ENCODE measurements at regions not wholly inside any gene's neighbourhood (a gene's known extent, or its start where the extent isn't known, plus 50 kb on each side); places are given as distances from the start of the nearest gene placed in this dataset.

DNA sequence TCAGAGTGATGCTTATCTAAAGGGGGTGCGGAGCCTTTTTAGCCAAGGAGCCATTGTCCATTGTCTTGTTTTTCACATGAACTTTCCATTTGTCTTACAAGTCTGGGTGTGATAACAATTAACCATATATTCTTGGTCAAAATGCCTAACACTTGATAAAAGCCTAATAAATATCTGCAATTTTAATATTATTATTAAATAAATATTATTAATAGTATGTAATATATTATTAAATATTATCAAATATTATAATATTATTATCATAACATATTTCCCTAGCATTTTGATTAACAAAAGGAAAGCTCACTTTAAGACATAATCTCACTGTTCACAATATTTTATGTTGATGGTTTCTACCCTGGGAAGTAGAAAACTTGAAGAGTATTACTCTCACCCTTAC, 1143.6 kb upstream of the GYPC start:
- CTCF ChIA-PET, result no interaction called here
- no peaks in the 10 kb centered on the region for H3K27me3 ChIP-seq (ENCODE audit: control insufficient read depth, insufficient read depth, low read length)
- no peak for DNase-seq (ENCODE audit: low read depth, low spot score)
- H3K9me3 ChIP-seq (ENCODE audit: control insufficient read depth, insufficient read depth, low read length), result peaks cover 6% of the 10 kb centered on the region; the same call in 1 of the 2 replicates
- TF ChIP-seq CTCF (IDR thresholded peaks at IDR 0.05; ENCODE audit: low read depth, low read length), result no peak
- no peak overlapping the region for H3K27ac ChIP-seq (ENCODE audit: low read depth, low read length)
- POLR2A ChIA-PET, result no interaction called here
- H3K4me3 ChIP-seq (ENCODE audit: low read depth, low read length), result no peak overlapping the region

DNA sequence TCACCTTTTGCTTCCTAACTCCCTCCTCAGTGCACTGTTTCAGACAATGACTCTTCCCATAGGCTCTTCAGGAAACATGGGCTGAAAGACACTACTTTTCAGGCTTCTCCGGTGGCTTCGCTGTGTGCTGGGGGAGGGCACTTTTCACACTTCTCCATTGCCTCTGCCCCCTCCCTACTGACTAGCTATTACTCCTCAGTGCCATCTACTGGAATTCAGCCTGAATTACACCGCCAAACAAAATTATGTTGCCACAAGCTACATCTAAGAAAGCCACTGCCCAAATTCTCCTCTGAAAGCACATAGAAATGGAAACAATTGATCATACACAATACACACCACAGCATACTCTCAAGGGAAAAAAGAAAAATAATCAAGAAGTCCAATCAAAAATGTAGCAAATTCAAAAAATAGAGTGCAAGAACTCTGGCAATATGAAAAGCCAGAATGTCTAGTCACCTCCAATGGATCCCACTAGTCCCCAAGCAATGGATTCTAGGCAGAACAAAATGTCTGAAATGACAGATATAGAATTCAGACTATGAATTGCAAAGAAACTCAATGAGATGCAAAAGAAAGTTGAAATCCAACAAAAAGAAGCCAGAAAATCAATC, 1139.4 kb upstream of the GYPC start:
- Histone ChIP-seq H3K27ac (ENCODE audit: low read depth, low read length) (no peak overlapping the region), H3K27me3 (ENCODE audit: control insufficient read depth, insufficient read depth, low read length) (no peaks in the 10 kb centered on the region), H3K9me3 (ENCODE audit: control insufficient read depth, insufficient read depth, low read length) (peaks cover 6% of the 10 kb centered on the region; the same call in 1 of the 2 replicates), H3K4me3 (ENCODE audit: low read depth, low read length) (no peak overlapping the region)
- POLR2A ChIA-PET, result no interaction called here
- no peak for DNase-seq (ENCODE audit: low read depth, low spot score)
- CTCF ChIA-PET, result interaction anchor here (1.0 to 1.8 kb wide), 2 partner anchors 12 to 1490 kb away, joined by 3 to 9 read pairs; no protein-coding TSS in a partner anchor
- TF ChIP-seq CTCF (IDR thresholded peaks at IDR 0.05; ENCODE audit: low read depth, low read length), result peak; percentile 55

DNA sequence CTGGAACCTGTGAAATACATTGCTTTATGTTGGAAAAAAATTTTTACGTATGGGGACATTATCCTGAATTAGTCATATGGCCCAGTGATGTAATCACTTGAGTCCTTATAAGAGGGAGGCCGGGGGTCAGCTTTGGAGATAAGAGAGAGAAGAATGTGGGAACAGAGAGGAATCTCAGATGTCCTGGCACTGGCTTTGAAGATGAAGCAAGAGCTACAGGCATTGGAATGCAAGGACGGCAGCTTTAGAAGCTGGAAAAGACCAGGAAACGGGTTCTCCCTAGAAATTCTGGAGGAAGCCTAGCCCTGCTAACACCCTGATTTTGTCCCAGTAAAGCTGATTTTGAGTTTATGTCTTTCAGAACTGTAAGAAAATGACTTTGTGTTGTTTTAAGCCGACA, 1129.9 kb upstream of the GYPC start:
- no peak for TF ChIP-seq CTCF (IDR thresholded peaks at IDR 0.05; ENCODE audit: low read depth, low read length)
- Histone ChIP-seq H3K27ac (ENCODE audit: low read depth, low read length) (no peak overlapping the region), H3K9me3 (ENCODE audit: control insufficient read depth, insufficient read depth, low read length) (peaks cover 2% of the 10 kb centered on the region; the same call in 1 of the 2 replicates), H3K4me3 (ENCODE audit: low read depth, low read length) (no peak overlapping the region), H3K27me3 (ENCODE audit: control insufficient read depth, insufficient read depth, low read length) (no peaks in the 10 kb centered on the region)
- POLR2A ChIA-PET, result no interaction called here
- no peak for DNase-seq (ENCODE audit: low read depth, low spot score)
- CTCF ChIA-PET, result no interaction called here

GRCh38 chr2:125535089-125535488, 1120.9 kb upstream of the GYPC start:
- Histone ChIP-seq H3K27ac (ENCODE audit: low read depth, low read length) (no peak overlapping the region), H3K9me3 (ENCODE audit: control insufficient read depth, insufficient read depth, low read length) (no peaks in the 10 kb centered on the region), H3K4me3 (ENCODE audit: low read depth, low read length) (no peak overlapping the region), H3K27me3 (ENCODE audit: control insufficient read depth, insufficient read depth, low read length) (no peaks in the 10 kb centered on the region)
- CTCF ChIA-PET, result no interaction called here
- DNase-seq (ENCODE audit: low read depth, low spot score), result no peak
- TF ChIP-seq CTCF (IDR thresholded peaks at IDR 0.05; ENCODE audit: low read depth, low read length), result no peak
- POLR2A ChIA-PET, result no interaction called here

DNA sequence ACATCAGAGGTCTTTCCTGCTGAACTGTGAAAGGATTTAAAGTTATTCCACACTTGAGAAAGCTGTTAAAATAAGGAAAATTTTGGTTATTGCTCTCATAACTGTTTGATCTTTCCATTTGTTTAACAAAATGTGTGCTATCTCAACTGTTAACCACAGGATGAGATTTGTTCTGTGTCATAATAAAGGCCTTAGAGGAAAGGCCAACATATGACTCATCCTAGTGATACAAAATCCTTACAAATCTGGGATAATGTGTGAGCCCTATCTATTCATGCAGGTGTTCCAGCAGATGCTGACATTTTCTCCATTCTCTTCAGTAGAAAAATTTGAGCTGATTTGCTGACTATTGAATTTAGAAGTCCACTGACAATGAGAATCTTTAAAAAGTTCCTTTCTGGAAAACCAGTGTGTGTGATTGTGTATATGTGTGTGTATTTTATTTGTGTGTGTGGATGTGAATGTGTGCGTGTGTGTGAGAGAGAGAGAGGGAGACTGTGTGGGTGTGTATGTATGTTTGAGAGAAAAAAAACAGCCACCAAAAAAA, 1111.9 kb upstream of the GYPC start:
- CTCF ChIA-PET, result no interaction called here
- H3K27me3 ChIP-seq (ENCODE audit: control insufficient read depth, insufficient read depth, low read length), result no peaks in the 10 kb centered on the region
- TF ChIP-seq CTCF (IDR thresholded peaks at IDR 0.05; ENCODE audit: low read depth, low read length), result no peak
- POLR2A ChIA-PET, result no interaction called here
- no peak overlapping the region for H3K4me3 ChIP-seq (ENCODE audit: low read depth, low read length)
- no peak overlapping the region for H3K27ac ChIP-seq (ENCODE audit: low read depth, low read length)
- DNase-seq (ENCODE audit: low read depth, low spot score), result no peak
- peaks cover 4% of the 10 kb centered on the region; the same call in 1 of the 2 replicates for H3K9me3 ChIP-seq (ENCODE audit: control insufficient read depth, insufficient read depth, low read length)
